Inflammatory macrophage (primary cell): ENCODE measurements at regions not wholly inside any gene's neighbourhood (a gene's known extent, or its start where the extent isn't known, plus 50 kb on each side); places are given as distances from the start of the nearest gene placed in this dataset.

Experiments
- DNase-seq, 2 donors: peaks; one replicate each; pipeline ENCODE4 v3.0.0-alpha.2; 2020 to 2022

DNA sequence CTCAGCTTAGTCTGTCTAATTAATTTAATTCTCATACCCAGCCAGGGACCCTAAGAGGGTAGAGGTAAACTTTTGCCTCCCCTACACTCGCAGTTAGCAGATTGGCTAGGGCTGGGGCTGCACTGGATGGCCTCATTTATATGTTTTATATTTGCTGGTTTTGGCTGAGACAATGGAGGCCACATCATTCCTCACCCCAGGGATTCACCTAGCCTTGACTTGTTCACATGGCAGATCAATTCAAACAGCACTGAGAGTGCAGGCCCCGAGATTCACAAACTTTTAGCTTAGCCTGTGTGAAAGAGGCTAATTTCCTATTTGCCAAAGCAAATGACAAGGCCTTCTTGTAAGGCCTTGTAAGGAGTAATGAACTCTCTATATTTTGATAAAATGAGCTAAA lies 844.4 kb downstream of the ARAP2 start:
- DNase-seq, result no peak

- DNase-seq, result no peak
Measured at GRCh38 chr4:35423104-35423503, 821.2 kb downstream of the ARAP2 start.

DNA sequence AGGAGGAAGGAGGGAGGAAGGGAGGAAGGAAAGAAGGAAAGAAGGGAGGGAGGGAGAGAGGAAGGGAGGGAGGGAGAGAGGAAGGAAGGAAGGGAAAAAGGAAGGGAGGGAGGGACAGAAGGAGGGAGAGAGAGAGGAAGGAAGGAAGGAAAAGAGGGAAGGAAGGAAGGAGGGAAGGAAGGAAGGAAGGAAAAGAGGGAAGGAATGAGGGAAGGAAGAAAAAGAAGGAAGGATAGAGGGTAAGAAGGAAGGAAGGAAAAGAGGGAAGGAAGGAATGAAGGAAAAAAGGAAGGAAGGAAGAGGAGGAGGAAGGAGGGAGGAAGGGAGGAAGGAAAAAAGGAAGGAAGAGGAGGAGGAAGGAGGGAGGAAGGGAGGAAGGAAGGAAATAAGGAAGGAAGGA lies 796.8 kb downstream of the ARAP2 start:
- DNase-seq, result no peak

DNA sequence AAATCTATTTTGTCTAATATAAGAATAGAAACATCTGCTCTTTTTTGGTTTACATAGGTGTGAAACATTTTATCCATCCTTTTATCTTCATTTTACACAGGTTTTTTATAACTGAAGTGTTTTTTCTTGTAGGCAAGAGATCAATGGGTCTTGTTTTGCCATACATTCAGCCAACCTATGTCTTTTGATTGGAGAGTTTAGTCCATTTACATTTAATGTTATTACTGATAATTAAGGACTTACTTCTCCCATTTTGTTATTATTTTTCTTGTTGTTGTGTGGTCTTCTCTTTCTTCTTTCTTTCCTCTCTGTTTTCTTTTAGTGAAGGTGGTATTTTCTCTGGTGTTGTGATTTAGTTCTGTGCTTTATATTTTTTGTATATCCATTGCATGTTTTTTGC lies 785.3 kb downstream of the ARAP2 start:
- no peak for DNase-seq

DNA sequence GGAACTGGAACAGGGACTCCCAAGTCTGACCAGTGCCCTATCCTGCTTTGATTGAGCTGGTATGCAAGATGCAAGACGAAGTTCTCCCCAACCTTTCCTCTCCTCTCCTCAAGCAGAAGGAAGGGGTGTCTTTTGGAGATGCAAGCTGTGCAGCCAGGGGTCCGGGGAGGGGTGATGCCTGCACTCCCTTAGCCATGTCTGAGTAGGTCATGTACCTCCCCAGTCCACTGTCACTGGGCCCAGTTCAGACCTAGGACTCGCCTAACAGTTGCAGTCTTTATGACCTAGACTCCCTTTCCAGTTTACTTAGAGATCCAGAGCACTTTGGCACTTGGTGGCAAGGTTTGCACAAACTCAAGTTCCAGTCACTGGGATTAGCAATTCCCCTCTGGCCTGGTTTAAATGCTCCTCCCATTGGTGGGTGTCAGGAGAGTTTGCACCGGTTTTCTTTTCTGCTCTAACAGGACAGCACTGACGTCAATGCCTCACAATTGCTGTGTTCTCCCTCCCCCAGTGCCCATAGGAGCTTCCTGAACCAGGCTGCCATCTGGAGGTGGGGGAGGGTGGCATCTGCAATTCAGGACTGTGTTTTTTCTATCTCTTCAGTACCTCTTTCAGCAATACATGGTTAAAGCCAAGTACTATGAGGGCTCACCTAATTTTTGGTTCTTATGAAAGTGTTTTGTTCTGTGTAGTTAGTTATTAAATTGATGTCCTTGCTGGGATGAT lies 782.2 kb downstream of the ARAP2 start:
- DNase-seq, result no peak

GRCh38 chr4:35463251-35463952 lies 780.9 kb downstream of the ARAP2 start:
- no peak for DNase-seq

DNA sequence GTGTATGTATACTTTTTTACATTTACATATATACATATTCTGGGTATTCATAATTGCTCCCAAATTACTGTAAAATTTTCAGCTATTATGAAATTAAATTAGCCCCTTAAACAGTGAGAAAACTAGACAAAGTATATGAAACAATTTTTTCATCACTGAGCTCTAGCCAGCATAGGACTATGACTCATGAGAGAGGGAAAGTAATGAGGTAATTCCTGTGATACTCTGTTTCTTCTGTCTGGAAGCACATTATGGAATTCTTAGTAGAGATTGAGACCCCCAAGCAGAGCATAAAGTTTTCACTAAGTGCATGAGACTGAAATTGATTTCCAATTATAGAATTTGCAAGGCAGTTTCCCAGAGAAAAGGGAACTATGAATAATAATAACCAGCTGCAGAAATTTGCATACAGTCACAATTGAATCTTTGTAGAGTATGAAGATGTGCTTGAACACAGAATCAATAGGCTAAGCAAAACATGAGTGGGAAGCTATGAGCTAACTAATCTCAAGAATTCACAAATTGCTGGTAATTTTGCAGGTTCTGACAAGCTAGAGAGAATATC lies 779.3 kb downstream of the ARAP2 start:
- no peak for DNase-seq

DNA sequence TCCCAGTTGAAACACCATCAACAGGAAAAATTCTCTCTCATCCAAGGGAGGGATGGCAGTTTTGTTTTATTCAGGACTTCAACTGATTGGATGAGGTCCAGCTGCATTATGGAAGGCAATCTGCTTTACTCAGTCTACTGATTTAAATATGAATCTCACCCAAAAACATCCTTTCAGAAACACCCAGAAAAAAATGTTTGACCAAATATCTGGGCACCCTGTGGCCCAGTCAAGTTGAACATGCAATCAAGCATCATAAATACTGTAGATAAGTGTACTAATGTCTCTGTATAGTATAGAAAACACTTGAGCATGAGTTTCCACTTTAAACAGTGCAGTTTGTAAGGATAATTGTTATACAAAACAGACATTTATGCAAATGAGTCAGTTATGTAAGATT lies 753.2 kb downstream of the ARAP2 start:
- DNase-seq, result no peak

- no peak for DNase-seq
Measured at GRCh38 chr4:35493977-35494376, 750.3 kb downstream of the ARAP2 start.

DNA sequence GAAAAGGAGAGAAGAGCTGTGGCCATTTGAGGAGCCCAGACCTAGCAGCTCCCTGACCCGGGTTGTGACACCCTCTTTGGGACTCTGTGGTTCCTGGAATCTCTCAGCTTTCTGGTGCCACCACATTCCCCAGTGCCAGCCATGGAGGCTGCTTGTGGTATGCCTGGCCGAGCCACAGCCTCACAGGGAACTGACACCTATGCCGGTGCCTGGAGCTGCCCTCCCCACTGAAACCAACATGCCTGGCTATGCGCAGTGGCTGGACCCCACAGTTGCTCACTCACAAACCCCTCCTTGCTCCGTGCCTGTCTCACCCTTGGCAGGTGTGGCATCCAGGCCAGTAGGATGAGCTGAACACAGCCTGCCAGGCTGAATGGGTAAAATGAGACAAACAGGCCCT lies 749.4 kb downstream of the ARAP2 start:
- no peak for DNase-seq

- DNase-seq, result no peak
Measured at GRCh38 chr4:35500812-35501211, 743.5 kb downstream of the ARAP2 start.

GRCh38 chr4:35503435-35503834 lies 740.9 kb downstream of the ARAP2 start:
- DNase-seq, result no peak

GRCh38 chr4:35506161-35506560 lies 738.2 kb downstream of the ARAP2 start:
- no peak for DNase-seq

DNA sequence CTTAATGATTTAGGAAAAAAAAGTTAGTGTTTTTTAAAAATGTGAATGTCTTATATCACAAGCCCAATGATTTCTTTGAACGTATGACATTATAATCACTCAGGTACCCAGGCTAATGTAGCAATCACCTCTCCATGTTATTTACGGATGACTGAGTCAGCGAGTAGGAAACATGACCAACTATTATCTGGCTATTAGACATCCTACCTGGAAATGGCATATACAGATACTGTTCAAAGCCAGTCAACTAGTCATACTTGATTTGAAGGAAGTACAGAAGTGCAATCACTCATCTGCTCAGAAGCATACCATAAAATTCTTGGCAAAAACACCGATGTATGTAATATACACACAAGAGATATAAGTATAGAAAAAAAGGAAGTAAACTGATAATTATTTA lies 732.5 kb downstream of the ARAP2 start:
- no peak for DNase-seq

DNA sequence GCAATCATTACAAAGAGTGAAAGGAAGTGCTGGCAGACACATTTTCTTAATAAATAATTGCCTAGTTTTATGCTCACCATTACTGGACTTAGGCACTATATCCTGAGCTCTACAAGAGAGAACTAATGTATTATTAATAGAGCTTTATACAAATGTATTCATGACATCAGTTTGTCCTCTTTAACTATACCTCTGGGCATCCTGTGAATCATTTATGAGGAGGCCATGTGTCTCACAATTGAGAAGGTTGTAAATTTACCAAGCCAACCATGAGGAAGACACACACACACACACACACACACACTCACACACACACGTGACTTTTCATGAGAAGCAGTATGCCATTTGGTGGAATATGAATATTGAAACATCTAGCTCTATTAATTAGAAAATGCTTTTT lies 728.2 kb downstream of the ARAP2 start:
- no peak for DNase-seq

DNA sequence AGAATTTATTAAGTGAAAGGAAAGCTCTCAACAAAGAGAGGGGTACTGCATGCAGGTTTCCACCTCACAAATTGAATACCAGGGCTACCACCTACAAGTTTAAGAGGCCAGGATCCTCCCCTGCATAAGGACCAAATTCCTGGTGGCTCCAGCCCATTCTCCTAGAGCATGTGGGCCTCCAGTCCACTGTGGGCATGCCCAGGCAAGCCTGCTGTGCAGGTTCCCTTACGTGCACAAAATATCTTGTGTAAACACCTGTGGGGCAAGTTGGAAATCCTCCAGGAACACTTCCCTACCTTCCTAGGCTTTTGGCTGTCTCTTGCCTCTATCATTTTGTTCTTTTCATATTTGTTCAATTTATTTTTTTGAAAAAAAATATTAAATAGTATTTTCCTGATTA lies 724.3 kb downstream of the ARAP2 start:
- DNase-seq, result no peak

GRCh38 chr4:35521682-35522081 lies 722.6 kb downstream of the ARAP2 start:
- no peak for DNase-seq

DNA sequence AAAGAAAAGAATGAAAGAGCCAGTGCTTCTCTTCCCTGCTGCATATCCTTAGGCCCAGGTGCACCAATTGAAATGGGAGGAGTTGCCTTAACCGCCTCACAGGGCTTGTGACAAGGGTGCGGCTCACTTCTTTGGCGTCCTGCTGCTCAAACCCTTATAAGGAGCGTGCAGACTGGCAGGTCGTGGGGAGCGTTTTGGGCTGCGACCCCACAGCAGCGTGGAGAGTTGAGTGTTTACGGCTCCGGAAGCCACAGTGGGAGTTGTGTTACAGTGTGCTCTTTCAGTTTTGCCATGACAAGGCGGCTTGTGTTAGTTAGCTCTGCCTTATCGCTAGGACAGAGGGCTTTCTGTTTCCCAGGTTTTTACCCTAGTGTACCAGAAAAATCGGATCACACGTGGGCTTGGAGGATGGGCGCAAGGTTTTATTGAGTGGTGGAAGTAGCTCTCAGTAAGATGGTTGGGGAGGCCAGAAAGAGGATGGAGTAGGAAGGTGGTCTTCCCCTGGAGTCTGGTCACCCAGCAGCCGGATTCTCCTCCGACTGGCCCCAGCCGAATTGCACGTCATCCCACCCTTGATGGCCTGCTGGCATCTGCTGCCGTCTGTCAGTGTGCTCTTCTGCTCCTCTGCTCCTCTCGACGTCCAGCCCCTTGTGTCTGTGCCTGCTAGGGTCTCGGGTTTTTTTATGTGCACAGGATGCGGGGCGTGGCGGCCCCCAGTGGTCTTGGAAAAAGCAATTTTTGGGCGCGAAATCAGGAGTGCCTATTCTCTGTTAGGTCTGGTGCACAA lies 718.9 kb downstream of the ARAP2 start:
- no peak for DNase-seq

- no peak for DNase-seq
Measured at GRCh38 chr4:35526456-35526855, 717.9 kb downstream of the ARAP2 start.

DNA sequence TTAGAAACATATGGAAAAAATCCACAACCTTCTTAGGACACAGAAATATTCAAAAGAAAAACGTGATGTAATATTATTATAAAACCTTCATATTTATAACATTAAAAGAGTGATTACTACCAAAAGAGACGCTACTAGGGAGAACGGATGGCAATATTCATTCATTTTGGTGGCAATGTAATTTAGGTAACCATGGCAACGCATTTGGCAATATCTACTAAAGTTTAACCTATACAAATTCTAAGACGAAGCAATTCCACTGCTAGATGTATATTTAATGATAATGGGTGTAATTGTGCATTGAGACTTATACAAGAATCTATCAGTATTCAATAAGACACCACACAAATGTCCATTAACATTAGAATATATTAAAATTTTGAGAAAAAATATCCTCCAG lies 709.4 kb downstream of the ARAP2 start:
- DNase-seq, result no peak

GRCh38 chr4:35538807-35539206 lies 705.5 kb downstream of the ARAP2 start:
- DNase-seq, result no peak

- no peak for DNase-seq
Measured at GRCh38 chr4:35539404-35540055, 704.8 kb downstream of the ARAP2 start.
